Colon (tissue), 2 donors: ENCODE measurements at regions not wholly inside any gene's neighbourhood (a gene's known extent, or its start where the extent isn't known, plus 50 kb on each side); places are given as distances from the start of the nearest gene placed in this dataset.

ENCODE experiments used
- FAIRE-seq: peaks from 2 replicates; lab custom pipeline; 2012; peaks lifted over from hg19 to GRCh38; lab: Jason Lieb, UNC
- donor health status: control.
- donor health status: control.

DNA sequence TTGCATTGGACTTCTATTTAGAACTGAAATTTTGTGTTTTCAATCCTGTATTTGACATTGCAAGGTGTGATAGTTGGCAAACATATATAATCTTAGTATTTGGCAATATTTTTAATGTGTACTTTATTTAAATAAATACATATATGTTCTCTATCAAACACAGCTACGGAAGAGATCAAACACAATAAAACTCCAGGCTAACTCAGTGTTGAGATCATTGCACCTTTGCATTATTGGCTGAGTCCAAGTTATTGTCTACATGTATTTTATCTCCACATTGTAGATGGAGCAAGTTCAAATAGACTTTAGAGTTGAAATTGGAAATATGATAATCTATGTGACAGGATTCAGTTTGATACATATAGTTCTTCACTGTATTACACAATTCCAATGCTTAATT is 176.7 kb downstream of the ST6GAL2 start:
- no peak for FAIRE-seq

DNA sequence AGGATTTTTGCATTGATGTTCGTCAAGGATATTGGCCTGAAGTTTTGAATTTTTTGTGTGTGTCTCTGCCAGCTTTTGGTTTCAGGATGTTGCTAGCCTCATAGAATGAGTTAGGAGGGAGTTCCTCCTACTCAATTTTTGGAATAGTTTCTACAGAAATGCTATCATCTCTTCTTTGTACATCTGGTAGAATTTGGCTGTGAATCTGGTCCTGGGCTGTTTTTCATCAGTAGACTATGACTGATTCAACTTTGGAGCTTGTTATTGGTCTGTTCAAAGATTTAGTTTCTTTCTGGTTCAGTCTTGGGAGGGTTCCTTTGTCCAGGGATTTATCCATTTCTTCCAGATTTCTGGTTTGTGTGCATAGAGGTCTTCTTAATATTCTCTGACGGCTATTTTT is 166.7 kb downstream of the ST6GAL2 start:
- FAIRE-seq: no peak

DNA sequence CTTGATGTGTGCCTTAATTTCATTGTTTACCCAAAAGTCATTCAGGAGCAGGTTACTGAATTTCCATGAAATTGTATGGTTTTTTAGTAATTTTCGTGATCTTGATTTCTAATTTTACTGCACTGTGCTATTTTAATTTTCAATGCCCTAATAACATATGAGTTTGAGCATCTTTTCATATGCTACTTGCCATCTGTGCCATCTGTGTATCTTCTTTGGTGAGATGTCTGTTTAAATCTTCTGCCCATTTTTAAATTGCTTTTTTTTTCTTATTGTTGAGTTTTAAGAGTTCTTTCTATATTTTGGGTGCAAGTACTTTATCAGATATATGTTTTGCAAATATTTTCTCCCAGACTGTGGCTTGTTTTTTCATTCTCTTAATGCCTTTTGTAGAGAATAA is 165.9 kb downstream of the ST6GAL2 start:
- no peak for FAIRE-seq

DNA sequence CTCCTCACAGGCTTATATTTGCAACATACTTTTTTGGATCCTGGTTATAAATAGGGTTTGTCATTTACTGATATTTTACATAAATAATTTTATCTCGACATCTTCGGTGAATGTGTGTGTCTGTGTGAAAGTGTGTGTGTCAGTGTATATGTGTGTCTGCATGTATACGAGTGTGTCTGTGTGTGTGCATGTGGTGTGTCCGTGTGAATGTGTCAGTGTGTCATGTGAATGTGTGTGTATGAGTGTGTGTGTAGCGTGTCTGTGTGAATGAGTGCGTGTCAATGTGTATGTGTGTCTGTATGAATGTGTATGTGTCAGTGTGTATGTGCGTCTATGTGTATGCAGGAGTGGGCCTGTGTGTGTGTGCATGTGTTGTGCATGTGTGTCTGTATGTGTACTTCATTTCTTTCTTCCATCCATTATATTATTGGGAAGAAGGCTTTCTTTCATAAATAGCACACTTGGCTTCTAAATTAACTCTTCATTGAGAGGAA is 161.6 kb downstream of the ST6GAL2 start:
- no peak for FAIRE-seq

DNA sequence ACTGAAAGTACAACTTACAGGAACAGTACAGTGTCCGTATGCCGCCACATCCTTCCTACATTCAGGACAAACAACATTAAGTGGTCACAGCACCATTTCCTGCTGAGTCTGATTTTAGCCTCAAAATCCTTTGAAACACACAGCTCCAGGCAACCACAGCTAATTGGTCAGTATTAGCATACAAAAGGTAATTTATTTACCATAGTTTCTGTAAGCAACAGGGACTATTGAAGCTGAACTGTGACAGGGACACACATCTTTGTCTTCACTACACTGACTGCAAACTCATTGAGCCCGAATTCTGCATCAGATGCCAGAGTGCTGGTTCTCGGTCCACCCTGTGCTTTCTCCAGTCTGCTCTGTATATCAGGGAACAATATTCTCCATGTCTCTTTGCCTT is 151.8 kb downstream of the ST6GAL2 start:
- FAIRE-seq: no peak

DNA sequence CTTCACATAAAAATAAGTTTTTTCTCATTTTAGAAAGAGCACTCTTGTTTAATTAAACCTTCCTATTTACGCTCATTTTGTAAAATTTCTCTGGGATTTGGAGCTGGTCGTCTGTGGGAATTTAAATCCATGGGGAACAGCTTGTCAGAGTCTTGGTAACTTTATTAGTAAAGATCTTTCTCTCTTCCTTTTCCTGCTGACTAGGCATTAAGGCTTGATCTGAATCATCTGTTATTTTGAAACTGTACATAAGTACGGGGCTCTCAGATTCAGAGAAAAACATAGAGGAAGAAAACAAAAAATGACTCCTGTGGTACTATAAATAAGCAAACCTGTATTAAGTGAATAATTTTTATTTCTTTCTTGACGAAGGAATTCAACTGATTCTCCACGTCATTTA is 150.2 kb downstream of the ST6GAL2 start:
- no peak for FAIRE-seq

DNA sequence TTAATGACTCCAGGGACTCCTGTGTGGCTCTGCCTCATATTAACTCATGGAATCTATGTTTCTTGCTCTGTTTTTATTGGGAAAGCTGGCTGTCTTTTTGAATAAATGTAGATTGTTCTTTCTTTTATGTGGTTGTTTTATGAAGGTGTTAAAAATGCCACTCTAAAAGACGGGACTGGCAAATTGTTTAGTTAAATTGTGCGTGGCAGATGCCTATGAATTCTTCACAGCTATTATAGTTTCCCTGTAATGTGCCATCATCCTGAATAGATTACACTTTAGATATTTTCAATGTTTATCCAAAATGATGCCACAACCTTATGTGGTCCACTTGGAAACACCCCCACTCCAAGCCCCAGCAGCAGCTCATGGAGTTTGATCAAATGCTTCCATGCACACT is 149.7 kb downstream of the ST6GAL2 start:
- no peak for FAIRE-seq

DNA sequence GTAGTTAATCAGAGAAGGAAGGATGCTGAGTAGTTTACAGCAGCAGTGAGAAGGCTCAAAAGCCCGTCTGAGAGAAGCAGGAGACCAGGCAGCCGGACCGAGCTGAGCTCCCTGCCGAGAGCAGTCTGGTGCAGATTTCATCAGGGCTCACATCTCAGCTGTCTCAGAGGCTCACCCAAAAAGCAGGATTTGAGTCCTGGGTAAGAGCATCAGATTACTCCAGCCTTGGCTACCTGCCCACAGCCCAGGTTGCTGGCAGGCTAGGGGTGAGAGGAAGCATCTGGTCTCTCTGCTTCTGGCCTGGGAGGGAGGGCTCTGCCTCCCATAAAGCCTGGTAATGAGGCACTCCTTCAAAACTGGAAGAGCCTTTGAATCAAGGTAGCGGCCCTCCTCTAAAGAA is 140.5 kb downstream of the ST6GAL2 start:
- no peak for FAIRE-seq

DNA sequence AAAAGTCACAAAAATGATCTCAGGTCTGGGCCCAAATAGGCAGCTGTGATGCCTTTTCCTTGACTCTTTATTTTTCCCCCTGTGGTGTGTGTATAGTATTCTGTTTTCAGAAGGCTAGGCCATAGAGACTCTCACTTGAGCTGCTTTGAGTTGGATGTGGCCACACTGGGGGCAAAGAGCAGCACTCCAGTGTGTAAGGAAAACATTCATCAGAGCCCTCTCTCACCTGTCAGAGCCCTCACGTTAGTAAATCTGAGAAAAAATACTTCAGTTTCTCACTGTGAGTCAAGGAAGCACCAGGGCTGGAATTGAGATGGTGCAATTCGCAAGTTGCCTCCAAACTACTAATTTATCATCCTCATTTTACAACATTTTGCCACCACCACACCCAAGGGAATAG is 136.1 kb downstream of the ST6GAL2 start:
- no peak for FAIRE-seq
